ENCODE measurements at regions not wholly inside any gene's neighbourhood (a gene's known extent, or its start where the extent isn't known, plus 50 kb on each side); places are given as distances from the start of the nearest gene placed in this dataset.

GRCh38 chr12:105927564-105927963 lies 211.2 kb downstream of the NUAK1 start:
- TF ChIP-seq ZBTB7A (IDR thresholded peaks at IDR 0.05; ENCODE audit: low read depth) (no peak), YY1 (IDR thresholded peaks at IDR 0.05; ENCODE audit: low read depth) (no peak), MAX (IDR thresholded peaks at IDR 0.05) (no peak), EP300 (IDR thresholded peaks at IDR 0.05; ENCODE audit: borderline replicate concordance) (no peak), RAD21 (IDR thresholded peaks at IDR 0.05; ENCODE audit: low read depth) (no peak), TCF12 (IDR thresholded peaks at IDR 0.05; ENCODE audit: low read depth) (no peak), USF1 (IDR thresholded peaks at IDR 0.05) (no peak), TEAD4 (IDR thresholded peaks at IDR 0.05) (no peak)

- TF ChIP-seq TEAD4 (IDR thresholded peaks at IDR 0.05) (no peak), USF1 (IDR thresholded peaks at IDR 0.05) (peak; percentile 54), MAX (IDR thresholded peaks at IDR 0.05) (peak; percentile 77), TAF1 (IDR thresholded peaks at IDR 0.05; ENCODE audit: low read depth) (no peak)
These were observed 210.3 kb downstream of the NUAK1 start for GRCh38 chr12:105928436-105928835.

- no peak for TF ChIP-seq TEAD4 (IDR thresholded peaks at IDR 0.05)
- TF ChIP-seq CEBPB (IDR thresholded peaks at IDR 0.05) = no peak
- TF ChIP-seq TCF12 (IDR thresholded peaks at IDR 0.05; ENCODE audit: low read depth) = no peak
- TF ChIP-seq EGR1 (IDR thresholded peaks at IDR 0.05) = no peak
- TF ChIP-seq USF1 (IDR thresholded peaks at IDR 0.05) = no peak
- TF ChIP-seq YY1 (IDR thresholded peaks at IDR 0.05; ENCODE audit: low read depth) = no peak
- no peak for TF ChIP-seq NFIC (IDR thresholded peaks at IDR 0.05)
- TF ChIP-seq TAF1 (IDR thresholded peaks at IDR 0.05; ENCODE audit: low read depth) = no peak
- TF ChIP-seq CREB1 (IDR thresholded peaks at IDR 0.05; ENCODE audit: low read depth) = no peak
- TF ChIP-seq RAD21 (IDR thresholded peaks at IDR 0.05; ENCODE audit: low read depth) = no peak
- no peak for TF ChIP-seq MAX (IDR thresholded peaks at IDR 0.05)
- TF ChIP-seq REST (IDR thresholded peaks at IDR 0.05; ENCODE audit: low read depth) = no peak
- no peak for TF ChIP-seq EP300 (IDR thresholded peaks at IDR 0.05; ENCODE audit: borderline replicate concordance)
- TF ChIP-seq ZBTB7A (IDR thresholded peaks at IDR 0.05; ENCODE audit: low read depth) = no peak
- TF ChIP-seq FOXM1 (IDR thresholded peaks at IDR 0.05; ENCODE audit: borderline replicate concordance, low read depth) = no peak
These were observed 209.6 kb downstream of the NUAK1 start for GRCh38 chr12:105929192-105929591.

GRCh38 chr12:105930557-105931503 lies 207.9 kb downstream of the NUAK1 start:
- peak; percentile 73 for TF ChIP-seq NFIC (IDR thresholded peaks at IDR 0.05)
- no peak for TF ChIP-seq CREB1 (IDR thresholded peaks at IDR 0.05; ENCODE audit: low read depth)
- TF ChIP-seq CEBPB (IDR thresholded peaks at IDR 0.05) = peak; percentile 85

GRCh38 chr12:105931762-105932570 lies 206.8 kb downstream of the NUAK1 start:
- TF ChIP-seq TCF12 (IDR thresholded peaks at IDR 0.05; ENCODE audit: low read depth) = no peak
- no peak for TF ChIP-seq FOXM1 (IDR thresholded peaks at IDR 0.05; ENCODE audit: borderline replicate concordance, low read depth)
- TF ChIP-seq NFIC (IDR thresholded peaks at IDR 0.05) = no peak
- no peak for TF ChIP-seq RAD21 (IDR thresholded peaks at IDR 0.05; ENCODE audit: low read depth)
- TF ChIP-seq CREB1 (IDR thresholded peaks at IDR 0.05; ENCODE audit: low read depth) = no peak
- TF ChIP-seq TEAD4 (IDR thresholded peaks at IDR 0.05) = no peak
- no peak for TF ChIP-seq YY1 (IDR thresholded peaks at IDR 0.05; ENCODE audit: low read depth)
- no peak for TF ChIP-seq CEBPB (IDR thresholded peaks at IDR 0.05)
- TF ChIP-seq ZBTB7A (IDR thresholded peaks at IDR 0.05; ENCODE audit: low read depth) = no peak
- no peak for TF ChIP-seq REST (IDR thresholded peaks at IDR 0.05; ENCODE audit: low read depth)
- no peak for TF ChIP-seq MAX (IDR thresholded peaks at IDR 0.05)
- TF ChIP-seq EGR1 (IDR thresholded peaks at IDR 0.05) = no peak
- TF ChIP-seq USF1 (IDR thresholded peaks at IDR 0.05) = no peak
- TF ChIP-seq TAF1 (IDR thresholded peaks at IDR 0.05; ENCODE audit: low read depth) = no peak
- TF ChIP-seq EP300 (IDR thresholded peaks at IDR 0.05; ENCODE audit: borderline replicate concordance) = no peak
